H1 (cell line): ENCODE measurements at regions not wholly inside any gene's neighbourhood (a gene's known extent, or its start where the extent isn't known, plus 50 kb on each side); places are given as distances from the start of the nearest gene placed in this dataset.

Source experiments
- CBX5 ChIP-seq: fragments of 300-800, 300-1000 bp; sonication (generic); IDR thresholded peaks from 2 replicates; pipeline ENCODE4 v1.7.1; 2016; ENCODE audit warnings: antibody characterized with exemption, low read length, low read depth
- EZH2 ChIP-seq: fragments of 200-600 bp; sonication (generic); IDR thresholded peaks from 2 replicates; pipeline ENCODE4 v1.7.1; 2012; ENCODE audit warnings: low read depth, mild to moderate bottlenecking, moderate library complexity, low read length, inconsistent platforms; ENCODE audit not compliant: severe bottlenecking
- FOSL1 ChIP-seq: IDR thresholded peaks from 2 replicates; pipeline ENCODE4 v1.6.1; 2011; ENCODE audit warnings: mild to moderate bottlenecking, low read depth, low read length, moderate library complexity; ENCODE audit not compliant: insufficient read depth

- no peak for TF ChIP-seq FOSL1
- TF ChIP-seq CBX5 = no peak
- no peak for TF ChIP-seq EZH2
Measured at GRCh38 chr6:14709066-14709670, 536.7 kb upstream of the JARID2 start (continued).
